GM12872 (cell line): ENCODE measurements at regions not wholly inside any gene's neighbourhood (a gene's known extent, or its start where the extent isn't known, plus 50 kb on each side); places are given as distances from the start of the nearest gene placed in this dataset.

Experiments
- CTCF ChIP-seq: IDR thresholded peaks from 3 replicates; pipeline ENCODE4 v1.5.1; 2011; ENCODE audit warnings: low read depth, mild to moderate bottlenecking, low read length, moderate library complexity; ENCODE audit not compliant: insufficient read depth

GRCh38 chr9:126017758-126018157 lies 270.6 kb downstream of the PBX3 start:
- no peak for TF ChIP-seq CTCF

- no peak for TF ChIP-seq CTCF
Observed at GRCh38 chr9:126020836-126021235, 273.7 kb downstream of the PBX3 start.

- no peak for TF ChIP-seq CTCF
Observed at GRCh38 chr9:126023962-126024361, 276.8 kb downstream of the PBX3 start.

GRCh38 chr9:126024581-126025230 lies 277.5 kb downstream of the PBX3 start:
- no peak for TF ChIP-seq CTCF

GRCh38 chr9:126025991-126026390 lies 278.8 kb downstream of the PBX3 start:
- TF ChIP-seq CTCF: no peak

GRCh38 chr9:126027566-126027965 lies 280.4 kb downstream of the PBX3 start:
- TF ChIP-seq CTCF: no peak

GRCh38 chr9:126028746-126029145 lies 281.6 kb downstream of the PBX3 start:
- TF ChIP-seq CTCF: no peak
